ENCODE measurements at regions not wholly inside any gene's neighbourhood (a gene's known extent, or its start where the extent isn't known, plus 50 kb on each side); places are given as distances from the start of the nearest gene placed in this dataset.
A peak's percentile ranks its signal among the peaks of the same experiment; 100 is the strongest.

- Histone ChIP-seq H3K4me1 (ENCODE audit: insufficient read depth, low read length) (peaks cover 9% of the 10 kb centered on the region), H3K4me3 (ENCODE audit: low read depth in 1 of 2, low read length in 2 of 2) (no peak overlapping the region), H3K27me3 (ENCODE audit: control insufficient read depth in 1 of 2, insufficient read depth in 2 of 2, low read length in 2 of 2) (no peaks in the 10 kb centered on the region), H3K9me3 (ENCODE audit: low read length) (no peaks in the 10 kb centered on the region), H3K36me3 (ENCODE audit: insufficient read depth, low read length) (no peaks in the 10 kb centered on the region), H3K9ac (ENCODE audit: low read length) (no peak overlapping the region), H3K27ac (ENCODE audit: low read depth, low read length) (no peak overlapping the region)
These were observed 73.2 kb downstream of the MTNR1A start for GRCh38 chr4:186481998-186482790.

- Histone ChIP-seq H3K4me1 (ENCODE audit: insufficient read depth, low read length) (no peaks in the 10 kb centered on the region), H3K9me3 (ENCODE audit: low read length) (no peaks in the 10 kb centered on the region), H3K27ac (ENCODE audit: low read depth, low read length) (no peak overlapping the region), H3K27me3 (ENCODE audit: control insufficient read depth in 1 of 2, insufficient read depth in 2 of 2, low read length in 2 of 2) (no peaks in the 10 kb centered on the region), H3K4me3 (ENCODE audit: low read depth in 1 of 2, low read length in 2 of 2) (no peak overlapping the region), H3K9ac (ENCODE audit: low read length) (no peak overlapping the region), H3K36me3 (ENCODE audit: insufficient read depth, low read length) (no peaks in the 10 kb centered on the region)
These were observed 80.2 kb downstream of the MTNR1A start for GRCh38 chr4:186475202-186475601.

GRCh38 chr4:186473933-186474332 is 81.4 kb downstream of the MTNR1A start:
- Histone ChIP-seq H3K27me3 (ENCODE audit: control insufficient read depth in 1 of 2, insufficient read depth in 2 of 2, low read length in 2 of 2) (no peaks in the 10 kb centered on the region), H3K36me3 (ENCODE audit: insufficient read depth, low read length) (no peaks in the 10 kb centered on the region), H3K4me3 (ENCODE audit: low read depth in 1 of 2, low read length in 2 of 2) (no peak overlapping the region), H3K9ac (ENCODE audit: low read length) (no peak overlapping the region), H3K9me3 (ENCODE audit: low read length) (no peaks in the 10 kb centered on the region), H3K4me1 (ENCODE audit: insufficient read depth, low read length) (no peaks in the 10 kb centered on the region), H3K27ac (ENCODE audit: low read depth, low read length) (no peak overlapping the region)

- Histone ChIP-seq H3K27me3 (ENCODE audit: control insufficient read depth in 1 of 2, insufficient read depth in 2 of 2, low read length in 2 of 2) (no peaks in the 10 kb centered on the region), H3K27ac (ENCODE audit: low read depth, low read length) (no peak overlapping the region), H3K4me3 (ENCODE audit: low read depth in 1 of 2, low read length in 2 of 2) (no peak overlapping the region), H3K4me1 (ENCODE audit: insufficient read depth, low read length) (no peaks in the 10 kb centered on the region), H3K9me3 (ENCODE audit: low read length) (no peaks in the 10 kb centered on the region), H3K9ac (ENCODE audit: low read length) (no peak overlapping the region), H3K36me3 (ENCODE audit: insufficient read depth, low read length) (no peaks in the 10 kb centered on the region)
These were observed 82.4 kb downstream of the MTNR1A start for GRCh38 chr4:186472948-186473347.

- no peak overlapping the region for H3K4me3 ChIP-seq (ENCODE audit: low read depth in 1 of 2, low read length in 2 of 2)
- H3K27me3 ChIP-seq (ENCODE audit: control insufficient read depth in 1 of 2, insufficient read depth in 2 of 2, low read length in 2 of 2) = no peaks in the 10 kb centered on the region
- H3K9me3 ChIP-seq (ENCODE audit: low read length) = no peaks in the 10 kb centered on the region
- no peak overlapping the region for H3K9ac ChIP-seq (ENCODE audit: low read length)
- H3K36me3 ChIP-seq (ENCODE audit: insufficient read depth, low read length) = no peaks in the 10 kb centered on the region
- no peak overlapping the region for H3K27ac ChIP-seq (ENCODE audit: low read depth, low read length)
- no peaks in the 10 kb centered on the region for H3K4me1 ChIP-seq (ENCODE audit: insufficient read depth, low read length)
These were observed 83.9 kb downstream of the MTNR1A start for GRCh38 chr4:186471441-186471840.

- Histone ChIP-seq H3K4me3 (ENCODE audit: low read depth in 1 of 2, low read length in 2 of 2) (no peak overlapping the region), H3K27ac (ENCODE audit: low read depth, low read length) (no peak overlapping the region), H3K36me3 (ENCODE audit: insufficient read depth, low read length) (no peaks in the 10 kb centered on the region), H3K9ac (ENCODE audit: low read length) (no peak overlapping the region), H3K27me3 (ENCODE audit: control insufficient read depth in 1 of 2, insufficient read depth in 2 of 2, low read length in 2 of 2) (no peaks in the 10 kb centered on the region), H3K4me1 (ENCODE audit: insufficient read depth, low read length) (no peaks in the 10 kb centered on the region), H3K9me3 (ENCODE audit: low read length) (no peaks in the 10 kb centered on the region)
These were observed 97.3 kb downstream of the MTNR1A start for GRCh38 chr4:186458050-186458449.

- Histone ChIP-seq H3K4me1 (ENCODE audit: insufficient read depth, low read length) (no peaks in the 10 kb centered on the region), H3K9me3 (ENCODE audit: low read length) (peaks cover 9% of the 10 kb centered on the region), H3K36me3 (ENCODE audit: insufficient read depth, low read length) (no peaks in the 10 kb centered on the region), H3K9ac (ENCODE audit: low read length) (no peak overlapping the region), H3K27ac (ENCODE audit: low read depth, low read length) (no peak overlapping the region), H3K4me3 (ENCODE audit: low read depth in 1 of 2, low read length in 2 of 2) (peak overlapping the region in 1 of 2 donors; percentile 5), H3K27me3 (ENCODE audit: control insufficient read depth in 1 of 2, insufficient read depth in 2 of 2, low read length in 2 of 2) (no peaks in the 10 kb centered on the region)
These were observed 103.4 kb downstream of the MTNR1A start for GRCh38 chr4:186451982-186452381.

- H3K4me1 ChIP-seq (ENCODE audit: insufficient read depth, low read length) = no peaks in the 10 kb centered on the region
- H3K27ac ChIP-seq (ENCODE audit: low read depth, low read length) = no peak overlapping the region
- H3K27me3 ChIP-seq (ENCODE audit: control insufficient read depth in 1 of 2, insufficient read depth in 2 of 2, low read length in 2 of 2) = no peaks in the 10 kb centered on the region
- H3K4me3 ChIP-seq (ENCODE audit: low read depth in 1 of 2, low read length in 2 of 2) = no peak overlapping the region
- H3K9me3 ChIP-seq (ENCODE audit: low read length) = peaks cover 9% of the 10 kb centered on the region
- no peak overlapping the region for H3K9ac ChIP-seq (ENCODE audit: low read length)
- no peaks in the 10 kb centered on the region for H3K36me3 ChIP-seq (ENCODE audit: insufficient read depth, low read length)
These were observed 105.4 kb downstream of the MTNR1A start for GRCh38 chr4:186449954-186450353.

GRCh38 chr4:186445040-186445439 is 110.3 kb downstream of the MTNR1A start:
- Histone ChIP-seq H3K9ac (ENCODE audit: low read length) (no peak overlapping the region), H3K9me3 (ENCODE audit: low read length) (no peaks in the 10 kb centered on the region), H3K27me3 (ENCODE audit: control insufficient read depth in 1 of 2, insufficient read depth in 2 of 2, low read length in 2 of 2) (no peaks in the 10 kb centered on the region), H3K27ac (ENCODE audit: low read depth, low read length) (no peak overlapping the region), H3K36me3 (ENCODE audit: insufficient read depth, low read length) (no peaks in the 10 kb centered on the region), H3K4me3 (ENCODE audit: low read depth in 1 of 2, low read length in 2 of 2) (no peak overlapping the region), H3K4me1 (ENCODE audit: insufficient read depth, low read length) (no peaks in the 10 kb centered on the region)

- Histone ChIP-seq H3K4me1 (ENCODE audit: insufficient read depth, low read length) (no peaks in the 10 kb centered on the region), H3K27me3 (ENCODE audit: control insufficient read depth in 1 of 2, insufficient read depth in 2 of 2, low read length in 2 of 2) (no peaks in the 10 kb centered on the region), H3K36me3 (ENCODE audit: insufficient read depth, low read length) (no peaks in the 10 kb centered on the region), H3K27ac (ENCODE audit: low read depth, low read length) (no peak overlapping the region), H3K9me3 (ENCODE audit: low read length) (no peaks in the 10 kb centered on the region), H3K9ac (ENCODE audit: low read length) (no peak overlapping the region), H3K4me3 (ENCODE audit: low read depth in 1 of 2, low read length in 2 of 2) (no peak overlapping the region)
These were observed 113.9 kb downstream of the MTNR1A start for GRCh38 chr4:186441502-186441901.

GRCh38 chr4:186428481-186428880 is 126.9 kb downstream of the MTNR1A start:
- no peak overlapping the region for H3K27ac ChIP-seq (ENCODE audit: low read depth, low read length)
- no peak overlapping the region for H3K9ac ChIP-seq (ENCODE audit: low read length)
- no peaks in the 10 kb centered on the region for H3K9me3 ChIP-seq (ENCODE audit: low read length)
- H3K27me3 ChIP-seq (ENCODE audit: control insufficient read depth in 1 of 2, insufficient read depth in 2 of 2, low read length in 2 of 2) = no peaks in the 10 kb centered on the region
- no peaks in the 10 kb centered on the region for H3K36me3 ChIP-seq (ENCODE audit: insufficient read depth, low read length)
- no peaks in the 10 kb centered on the region for H3K4me1 ChIP-seq (ENCODE audit: insufficient read depth, low read length)
- H3K4me3 ChIP-seq (ENCODE audit: low read depth in 1 of 2, low read length in 2 of 2) = no peak overlapping the region

- Histone ChIP-seq H3K9me3 (ENCODE audit: low read length) (no peaks in the 10 kb centered on the region), H3K4me3 (ENCODE audit: low read depth in 1 of 2, low read length in 2 of 2) (no peak overlapping the region), H3K27me3 (ENCODE audit: control insufficient read depth in 1 of 2, insufficient read depth in 2 of 2, low read length in 2 of 2) (no peaks in the 10 kb centered on the region), H3K9ac (ENCODE audit: low read length) (no peak overlapping the region), H3K4me1 (ENCODE audit: insufficient read depth, low read length) (no peaks in the 10 kb centered on the region), H3K27ac (ENCODE audit: low read depth, low read length) (no peak overlapping the region), H3K36me3 (ENCODE audit: insufficient read depth, low read length) (no peaks in the 10 kb centered on the region)
These were observed 130.6 kb downstream of the MTNR1A start for GRCh38 chr4:186424745-186425144.
